ENCODE measurements at regions not wholly inside any gene's neighbourhood (a gene's known extent, or its start where the extent isn't known, plus 50 kb on each side); places are given as distances from the start of the nearest gene placed in this dataset.

DNA sequence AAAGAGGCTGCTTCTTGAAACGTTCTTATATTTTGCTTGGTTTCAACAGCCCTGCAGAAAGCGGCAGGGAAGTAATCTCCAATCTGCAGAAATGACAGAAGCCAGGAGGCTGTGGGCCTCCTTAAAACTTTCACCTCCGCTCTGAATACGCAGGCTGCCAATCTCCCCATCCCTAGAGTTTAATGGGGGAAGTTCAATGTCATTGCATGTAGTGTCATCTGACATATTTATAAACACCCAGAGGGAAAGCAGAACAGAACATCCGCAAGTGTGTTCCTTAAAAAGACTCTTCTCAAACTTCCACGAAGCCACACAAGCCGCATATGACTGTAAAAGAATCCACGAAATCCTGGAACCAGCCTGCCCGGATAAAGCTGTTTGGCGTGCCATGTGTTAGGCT lies 148.8 kb upstream of the TBL1X start:
- no peak overlapping the region for H3K4me3 ChIP-seq (ENCODE audit: low read length)
- TF ChIP-seq, protein P1, sequence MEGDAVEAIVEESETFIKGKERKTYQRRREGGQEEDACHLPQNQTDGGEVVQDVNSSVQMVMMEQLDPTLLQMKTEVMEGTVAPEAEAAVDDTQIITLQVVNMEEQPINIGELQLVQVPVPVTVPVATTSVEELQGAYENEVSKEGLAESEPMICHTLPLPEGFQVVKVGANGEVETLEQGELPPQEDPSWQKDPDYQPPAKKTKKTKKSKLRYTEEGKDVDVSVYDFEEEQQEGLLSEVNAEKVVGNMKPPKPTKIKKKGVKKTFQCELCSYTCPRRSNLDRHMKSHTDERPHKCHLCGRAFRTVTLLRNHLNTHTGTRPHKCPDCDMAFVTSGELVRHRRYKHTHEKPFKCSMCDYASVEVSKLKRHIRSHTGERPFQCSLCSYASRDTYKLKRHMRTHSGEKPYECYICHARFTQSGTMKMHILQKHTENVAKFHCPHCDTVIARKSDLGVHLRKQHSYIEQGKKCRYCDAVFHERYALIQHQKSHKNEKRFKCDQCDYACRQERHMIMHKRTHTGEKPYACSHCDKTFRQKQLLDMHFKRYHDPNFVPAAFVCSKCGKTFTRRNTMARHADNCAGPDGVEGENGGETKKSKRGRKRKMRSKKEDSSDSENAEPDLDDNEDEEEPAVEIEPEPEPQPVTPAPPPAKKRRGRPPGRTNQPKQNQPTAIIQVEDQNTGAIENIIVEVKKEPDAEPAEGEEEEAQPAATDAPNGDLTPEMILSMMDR (conservative IDR thresholded peaks at IDR 0.05; ENCODE audit: low read depth, low read length) = no peak
- no peak for DNase-seq (ENCODE audit: low read depth)

DNA sequence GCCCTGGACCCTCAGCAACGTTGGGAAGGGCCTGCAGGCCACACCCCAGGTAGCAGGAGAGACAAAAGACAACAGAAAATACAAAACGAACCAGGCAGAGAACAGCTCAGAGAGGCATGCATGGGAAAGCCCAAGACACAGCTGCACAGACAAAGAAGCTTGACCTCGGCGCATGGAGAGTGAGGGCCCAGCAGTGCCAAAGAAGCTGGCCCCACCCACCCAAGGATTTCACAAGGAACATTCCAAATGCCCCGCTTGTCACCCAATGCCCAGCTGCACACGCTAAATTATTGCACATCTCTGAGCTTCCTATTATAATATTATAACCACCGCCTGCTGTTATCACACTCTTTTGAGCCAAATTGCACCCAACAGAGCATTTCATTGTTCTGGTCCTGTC lies 147.7 kb upstream of the TBL1X start:
- no peak for DNase-seq (ENCODE audit: low read depth)
- H3K4me3 ChIP-seq (ENCODE audit: low read length) = no peak overlapping the region
- TF ChIP-seq, protein P1 (conservative IDR thresholded peaks at IDR 0.05; ENCODE audit: low read depth, low read length) = no peak

DNA sequence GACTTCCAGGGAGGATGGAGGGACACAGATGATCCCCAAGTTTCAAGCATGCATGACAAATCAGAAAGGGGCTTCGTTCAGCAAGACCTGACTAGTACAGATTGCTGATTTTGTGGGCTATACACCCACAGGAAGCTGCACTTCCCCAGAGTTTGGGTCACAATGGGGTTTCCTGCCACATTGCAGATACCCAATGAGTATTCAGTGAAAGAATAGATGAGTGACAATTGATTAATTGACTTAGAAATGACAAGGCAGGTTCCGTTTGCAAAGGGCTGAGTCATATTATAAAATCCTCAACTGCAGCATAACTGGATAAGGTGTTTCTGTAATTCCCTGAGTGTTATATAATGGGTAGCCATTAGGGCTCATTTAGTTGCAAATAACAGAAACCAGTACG lies 146.6 kb upstream of the TBL1X start:
- H3K4me3 ChIP-seq (ENCODE audit: low read length) = no peak overlapping the region
- TF ChIP-seq, protein P1 (conservative IDR thresholded peaks at IDR 0.05; ENCODE audit: low read depth, low read length) = no peak
- no peak for DNase-seq (ENCODE audit: low read depth)

DNA sequence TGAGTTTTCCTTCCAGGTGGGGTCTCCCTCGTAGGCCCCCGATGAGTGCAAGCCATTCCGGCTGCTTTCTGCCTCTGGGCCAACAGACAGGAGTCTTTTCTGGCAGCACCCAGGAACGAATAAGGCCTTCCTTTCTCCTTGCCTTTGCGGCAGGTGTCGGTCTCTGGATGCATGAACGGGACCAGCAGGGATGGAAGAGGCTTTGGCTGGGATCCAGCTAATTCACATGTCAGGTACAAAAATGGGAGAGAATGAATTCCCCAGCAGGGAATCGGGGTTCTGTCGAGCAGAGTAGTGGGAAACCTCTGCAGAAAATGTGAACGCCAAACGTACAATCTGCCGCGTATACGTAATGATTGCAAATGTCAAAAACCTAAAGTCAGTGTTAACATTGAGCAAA lies 146.1 kb upstream of the TBL1X start:
- TF ChIP-seq, protein P1 (conservative IDR thresholded peaks at IDR 0.05; ENCODE audit: low read depth, low read length) = no peak
- no peak for DNase-seq (ENCODE audit: low read depth)
- H3K4me3 ChIP-seq (ENCODE audit: low read length) = no peak overlapping the region

DNA sequence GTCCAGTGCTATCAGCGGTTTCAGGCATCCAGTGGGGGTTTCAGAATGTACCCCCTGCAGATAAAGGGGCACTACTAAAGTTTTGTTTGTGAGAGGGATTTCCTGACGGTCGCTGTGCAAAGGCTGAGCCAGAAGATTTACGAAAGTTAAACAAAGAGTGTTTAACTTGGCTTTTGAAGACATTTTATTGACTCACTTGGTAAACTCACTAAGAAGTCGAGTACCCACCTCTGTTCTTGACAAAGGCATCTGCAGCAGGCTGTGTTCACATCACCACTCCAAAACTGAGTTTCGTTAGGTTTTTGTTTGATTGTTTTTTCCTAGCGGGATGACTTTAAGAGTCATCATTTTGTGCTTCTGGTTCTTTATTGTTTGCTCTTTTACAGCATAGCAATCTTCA lies 143.9 kb upstream of the TBL1X start:
- H3K4me3 ChIP-seq (ENCODE audit: low read length) = no peak overlapping the region
- no peak for DNase-seq (ENCODE audit: low read depth)
- TF ChIP-seq, protein P1 (conservative IDR thresholded peaks at IDR 0.05; ENCODE audit: low read depth, low read length) = no peak

DNA sequence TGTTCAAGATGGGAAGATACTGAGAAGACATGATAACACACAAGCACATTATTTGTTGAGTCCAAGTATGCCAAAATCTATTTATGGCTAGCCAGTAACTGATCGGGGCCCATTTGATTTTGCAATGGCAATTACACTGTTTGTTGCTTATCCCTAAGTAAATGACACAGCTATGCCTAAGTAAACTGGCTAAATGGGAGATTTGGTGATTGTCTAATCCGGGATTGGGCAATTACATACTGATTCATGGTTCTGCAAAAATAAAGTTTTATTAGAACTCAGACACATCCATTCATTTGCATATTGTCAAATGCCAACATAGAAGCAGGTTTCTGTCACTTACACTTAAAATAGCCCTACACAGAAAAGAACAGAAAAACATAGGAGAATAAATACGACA lies 140.2 kb upstream of the TBL1X start:
- TF ChIP-seq, protein P1 (conservative IDR thresholded peaks at IDR 0.05; ENCODE audit: low read depth, low read length) = no peak
- no peak for DNase-seq (ENCODE audit: low read depth)

DNA sequence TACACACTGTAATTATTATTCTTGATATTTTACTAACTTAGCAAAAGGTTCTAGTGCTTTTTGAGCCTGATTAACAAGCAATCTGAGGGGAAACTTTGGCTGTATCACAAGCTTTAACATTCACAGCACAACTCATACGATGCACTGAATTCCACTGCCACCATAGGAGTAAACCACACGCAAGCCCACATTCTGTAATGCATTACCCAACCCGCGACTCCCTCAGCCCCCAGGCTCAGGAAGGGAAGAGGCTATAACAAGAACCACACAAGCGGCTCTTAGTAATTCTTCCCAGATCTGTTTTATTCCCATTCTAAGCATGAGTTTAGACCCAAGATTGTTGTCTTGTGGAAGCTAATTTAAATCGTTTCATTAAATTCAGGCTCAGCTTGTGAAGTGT lies 138.5 kb upstream of the TBL1X start:
- no peak overlapping the region for H3K4me3 ChIP-seq (ENCODE audit: low read length)
- no peak for DNase-seq (ENCODE audit: low read depth)
- TF ChIP-seq, protein P1 (conservative IDR thresholded peaks at IDR 0.05; ENCODE audit: low read depth, low read length) = no peak

More for the DNA sequence above, 140.2 kb upstream of the TBL1X start:
- H3K4me3 ChIP-seq (ENCODE audit: low read length) = no peak overlapping the region
